DND-41 (cell line): ENCODE measurements at regions not wholly inside any gene's neighbourhood (a gene's known extent, or its start where the extent isn't known, plus 50 kb on each side); places are given as distances from the start of the nearest gene placed in this dataset.

Experiments
- ATAC-seq: fragments of 200-7000 bp; cut with Tn5 transposase; 3 replicates; pipeline ENCODE4 v1.9.1; 2021; ENCODE audit warnings: low read depth; ENCODE audit not compliant: insufficient read depth
- DNase-seq: peaks from one replicate; pipeline ENCODE4 v3.0.0-alpha.2; 2020
- H2AFZ ChIP-seq: 2 replicates; pipeline ENCODE4 v1.6.0; 2012; ENCODE audit warnings: low read depth, low read length
- H3K27ac ChIP-seq: 2 replicates; pipeline ENCODE4 v1.5.1; 2012; ENCODE audit warnings: low read length, inconsistent platforms
- H3K27me3 ChIP-seq: fragments of 200-600 bp; sonication (generic); 2 replicates; pipeline ENCODE4 v1.6.0; 2012; ENCODE audit warnings: low read length, mild to moderate bottlenecking, inconsistent platforms; ENCODE audit not compliant: insufficient read depth, poor library complexity
- H3K36me3 ChIP-seq: 2 replicates; pipeline ENCODE4 v1.5.1; 2012; ENCODE audit warnings: low read length, inconsistent platforms; ENCODE audit not compliant: insufficient read depth
- H3K4me1 ChIP-seq: 2 replicates; pipeline ENCODE4 v1.5.1; 2012; ENCODE audit warnings: mild to moderate bottlenecking, low read length; ENCODE audit not compliant: insufficient read depth
- H3K4me2 ChIP-seq: 2 replicates; pipeline ENCODE4 v1.6.0; 2012; ENCODE audit warnings: mild to moderate bottlenecking, moderate library complexity, low read length, inconsistent platforms; ENCODE audit not compliant: insufficient read depth
- H3K4me3 ChIP-seq, 2 experiments: fragments of 200-600 bp in 1 of 2; shearing (Covaris generic) in 1 of 2; 2 replicates each; pipeline ENCODE4 v1.5.1; 2012 to 2016; ENCODE audit warnings: inconsistent platforms in 2 of 2, low read length in 2 of 2, mild to moderate bottlenecking in 2 of 2, low read depth in 1 of 2, moderate library complexity in 1 of 2
- H3K79me2 ChIP-seq: 2 replicates; pipeline ENCODE4 v1.6.0; 2012; ENCODE audit warnings: low read length, inconsistent platforms; ENCODE audit not compliant: insufficient read depth
- H3K9ac ChIP-seq: 2 replicates; pipeline ENCODE4 v1.6.0; 2012; ENCODE audit warnings: low read depth, mild to moderate bottlenecking, inconsistent platforms, low read length, moderate library complexity
- H3K9me3 ChIP-seq: 2 replicates; pipeline ENCODE4 v1.5.1; 2012; ENCODE audit warnings: low read length, moderate library complexity, mild to moderate bottlenecking, inconsistent platforms; ENCODE audit not compliant: insufficient read depth, severe bottlenecking
- H4K20me1 ChIP-seq: 2 replicates; pipeline ENCODE4 v1.6.0; 2012; ENCODE audit warnings: low read length; ENCODE audit not compliant: insufficient read depth
- EZH2 ChIP-seq: IDR thresholded peaks from 3 replicates; pipeline ENCODE4 v1.6.1; 2012; ENCODE audit warnings: borderline replicate concordance, low read depth, mild to moderate bottlenecking, moderate library complexity, low read length, inconsistent platforms; ENCODE audit not compliant: severe bottlenecking
- TF ChIP-seq, protein P1 (sequence below): IDR thresholded peaks from 2 replicates; pipeline ENCODE4 v1.5.1; 2012; ENCODE audit warnings: borderline replicate concordance, low read length, moderate library complexity, mild to moderate bottlenecking; ENCODE audit not compliant: poor library complexity, severe bottlenecking; ENCODE audit errors: extremely low read depth

- H3K9me3 ChIP-seq, result peaks cover 4% of the 10 kb centered on the region
- no peak for ATAC-seq
- H3K4me1 ChIP-seq, result no peaks in the 10 kb centered on the region
- H3K79me2 ChIP-seq, result no peaks in the 10 kb centered on the region
- no peak overlapping the region for H2AFZ ChIP-seq
- no peaks in the 10 kb centered on the region for H3K27me3 ChIP-seq
- no peak overlapping the region for H3K4me3 ChIP-seq
- H4K20me1 ChIP-seq, result no peaks in the 10 kb centered on the region
- TF ChIP-seq, protein P1, sequence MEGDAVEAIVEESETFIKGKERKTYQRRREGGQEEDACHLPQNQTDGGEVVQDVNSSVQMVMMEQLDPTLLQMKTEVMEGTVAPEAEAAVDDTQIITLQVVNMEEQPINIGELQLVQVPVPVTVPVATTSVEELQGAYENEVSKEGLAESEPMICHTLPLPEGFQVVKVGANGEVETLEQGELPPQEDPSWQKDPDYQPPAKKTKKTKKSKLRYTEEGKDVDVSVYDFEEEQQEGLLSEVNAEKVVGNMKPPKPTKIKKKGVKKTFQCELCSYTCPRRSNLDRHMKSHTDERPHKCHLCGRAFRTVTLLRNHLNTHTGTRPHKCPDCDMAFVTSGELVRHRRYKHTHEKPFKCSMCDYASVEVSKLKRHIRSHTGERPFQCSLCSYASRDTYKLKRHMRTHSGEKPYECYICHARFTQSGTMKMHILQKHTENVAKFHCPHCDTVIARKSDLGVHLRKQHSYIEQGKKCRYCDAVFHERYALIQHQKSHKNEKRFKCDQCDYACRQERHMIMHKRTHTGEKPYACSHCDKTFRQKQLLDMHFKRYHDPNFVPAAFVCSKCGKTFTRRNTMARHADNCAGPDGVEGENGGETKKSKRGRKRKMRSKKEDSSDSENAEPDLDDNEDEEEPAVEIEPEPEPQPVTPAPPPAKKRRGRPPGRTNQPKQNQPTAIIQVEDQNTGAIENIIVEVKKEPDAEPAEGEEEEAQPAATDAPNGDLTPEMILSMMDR, result no peak
- no peak for TF ChIP-seq EZH2
- no peak overlapping the region for H3K9ac ChIP-seq
- H3K27ac ChIP-seq, result no peak overlapping the region
- no peak for DNase-seq
- H3K4me2 ChIP-seq, result no peak overlapping the region
- no peaks in the 10 kb centered on the region for H3K36me3 ChIP-seq
Observed at GRCh38 chr6:12635813-12636212, 80.8 kb upstream of the PHACTR1 start.

DNA sequence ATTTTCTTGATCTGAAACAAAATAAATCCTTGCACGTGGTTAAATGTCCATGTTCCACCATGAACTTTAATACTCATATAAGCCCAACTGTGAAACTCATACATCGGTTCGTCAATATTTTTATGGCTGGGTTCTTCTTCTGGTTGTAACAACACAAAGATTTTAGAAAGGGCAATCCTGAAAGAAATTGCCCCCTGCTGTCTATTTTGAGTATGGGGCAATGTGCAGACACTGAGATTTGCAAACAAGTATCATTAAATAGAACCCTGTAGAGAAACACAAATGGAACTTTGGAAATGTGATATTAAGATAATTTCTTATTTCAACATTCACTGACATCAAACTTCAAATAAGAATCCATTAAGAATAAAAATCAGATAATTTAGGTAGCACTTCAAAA, 80.2 kb upstream of the PHACTR1 start:
- Histone ChIP-seq H4K20me1 (no peaks in the 10 kb centered on the region), H3K9me3 (peaks cover 4% of the 10 kb centered on the region), H3K27me3 (no peaks in the 10 kb centered on the region), H3K36me3 (no peaks in the 10 kb centered on the region), H3K79me2 (no peaks in the 10 kb centered on the region), H3K4me2 (no peak overlapping the region), H3K27ac (no peak overlapping the region), H3K9ac (no peak overlapping the region), H3K4me1 (no peaks in the 10 kb centered on the region), H2AFZ (no peak overlapping the region), H3K4me3 (no peak overlapping the region)
- ATAC-seq, result no peak
- TF ChIP-seq, protein P1, result peak; percentile 8
- TF ChIP-seq EZH2, result no peak
- DNase-seq, result no peak

- no peak overlapping the region for H3K4me3 ChIP-seq
- no peak overlapping the region for H2AFZ ChIP-seq
- H3K4me1 ChIP-seq, result no peaks in the 10 kb centered on the region
- no peak for TF ChIP-seq EZH2
- TF ChIP-seq, protein P1, result peak; percentile 72
- ATAC-seq, result no peak
- peaks cover 4% of the 10 kb centered on the region for H3K9me3 ChIP-seq
- no peaks in the 10 kb centered on the region for H3K79me2 ChIP-seq
- peak; percentile 27 for DNase-seq
- H3K27ac ChIP-seq, result no peak overlapping the region
- no peak overlapping the region for H3K9ac ChIP-seq
- H3K36me3 ChIP-seq, result no peaks in the 10 kb centered on the region
- H4K20me1 ChIP-seq, result no peaks in the 10 kb centered on the region
- H3K27me3 ChIP-seq, result no peaks in the 10 kb centered on the region
- no peak overlapping the region for H3K4me2 ChIP-seq
Observed at GRCh38 chr6:12637960-12638641, 78.5 kb upstream of the PHACTR1 start.
